ENCODE measurements at regions not wholly inside any gene's neighbourhood (a gene's known extent, or its start where the extent isn't known, plus 50 kb on each side); places are given as distances from the start of the nearest gene placed in this dataset.
A peak's percentile ranks its signal among the peaks of the same experiment; 100 is the strongest.

- peak overlapping the region; percentile 56 to 92 (median 77) for H3K4me3 ChIP-seq
- H3K36me3 ChIP-seq = no peaks in the 10 kb centered on the region
- H3K4me1 ChIP-seq = peaks cover 0 to 6% (median 2%) of the 10 kb centered on the region in 4 donors
- TF ChIP-seq CTCF (IDR thresholded peaks at IDR 0.05) (no peak), POLR2A (IDR thresholded peaks at IDR 0.05) (no peak)
- no peaks in the 10 kb centered on the region for H3K27me3 ChIP-seq
- peak overlapping the region in 3 of 4 donors; percentile 73 to 94 (median 81) for H3K27ac ChIP-seq
- DNase-seq = no peak
- H3K9me3 ChIP-seq = no peaks in the 10 kb centered on the region
Observed at GRCh38 chr9:110047232-110047954, 160.6 kb downstream of the C9orf152 start.

- TF ChIP-seq CTCF (IDR thresholded peaks at IDR 0.05) (no peak), POLR2A (IDR thresholded peaks at IDR 0.05) (no peak)
- Histone ChIP-seq H3K36me3 (no peaks in the 10 kb centered on the region), H3K9me3 (no peaks in the 10 kb centered on the region), H3K27ac (peak overlapping the region in 3 of 4 donors; percentile 73 to 94 (median 81)), H3K27me3 (no peaks in the 10 kb centered on the region), H3K4me1 (peaks cover 0 to 6% (median 2%) of the 10 kb centered on the region in 4 donors), H3K4me3 (peak overlapping the region; percentile 56 to 92 (median 77))
- DNase-seq = peak in 2 of 3 donors; percentile 24 to 60
Observed at GRCh38 chr9:110047955-110048402, 160.0 kb downstream of the C9orf152 start.

GRCh38 chr9:110048403-110048975 is 159.5 kb downstream of the C9orf152 start:
- TF ChIP-seq CTCF (IDR thresholded peaks at IDR 0.05) = no peak
- TF ChIP-seq POLR2A (IDR thresholded peaks at IDR 0.05) = no peak
- Histone ChIP-seq H3K27ac (peak overlapping the region; percentile 73 to 94 (median 82)), H3K36me3 (no peaks in the 10 kb centered on the region), H3K4me3 (peak overlapping the region; percentile 56 to 92 (median 77)), H3K9me3 (no peaks in the 10 kb centered on the region), H3K27me3 (no peaks in the 10 kb centered on the region), H3K4me1 (peaks cover 0 to 6% (median 2%) of the 10 kb centered on the region in 4 donors)
- peak; percentile 70 to 93 (median 88) for DNase-seq

GRCh38 chr9:110048976-110049698 is 158.8 kb downstream of the C9orf152 start:
- no peaks in the 10 kb centered on the region for H3K9me3 ChIP-seq
- H3K4me1 ChIP-seq = peaks cover 0 to 6% (median 2%) of the 10 kb centered on the region in 4 donors
- H3K27me3 ChIP-seq = no peaks in the 10 kb centered on the region
- H3K36me3 ChIP-seq = no peaks in the 10 kb centered on the region
- H3K27ac ChIP-seq = peak overlapping the region; percentile 73 to 94 (median 82)
- TF ChIP-seq CTCF (IDR thresholded peaks at IDR 0.05) (no peak), POLR2A (IDR thresholded peaks at IDR 0.05) (no peak)
- H3K4me3 ChIP-seq = peak overlapping the region; percentile 56 to 92 (median 77)
- peak in 2 of 3 donors; percentile 29 to 55 for DNase-seq

GRCh38 chr9:110049699-110050450 is 158.1 kb downstream of the C9orf152 start:
- Histone ChIP-seq H3K36me3 (no peaks in the 10 kb centered on the region), H3K9me3 (no peaks in the 10 kb centered on the region), H3K4me1 (peaks cover 0 to 6% (median 2%) of the 10 kb centered on the region in 4 donors), H3K4me3 (peak overlapping the region; percentile 56 to 92 (median 77)), H3K27me3 (no peaks in the 10 kb centered on the region), H3K27ac (peak overlapping the region; percentile 73 to 94 (median 82))
- DNase-seq = peak; percentile 36 to 59 (median 58)
- TF ChIP-seq CTCF (IDR thresholded peaks at IDR 0.05) = no peak
- TF ChIP-seq POLR2A (IDR thresholded peaks at IDR 0.05) = no peak
